Activated CD8-positive, alpha-beta memory T cell treated with anti-CD3 and anti-CD28 coated beads, Interleukin-2, amount 10 ng/mL, durations not matched to agents 7 days and 5 days (primary cell): ENCODE measurements at regions not wholly inside any gene's neighbourhood (a gene's known extent, or its start where the extent isn't known, plus 50 kb on each side); places are given as distances from the start of the nearest gene placed in this dataset.
"Not testable (repeated sequence)": the region's sequence is repeated elsewhere in the genome, so short reads cannot be mapped to it uniquely, and the experiment has no call there.

Experiments used
- ATAC-seq: fragments of 150-1000 bp; cut with Tn5 transposase; one replicate; pipeline ENCODE4 v1.10.0; 2021; ENCODE audit warnings: moderate library complexity
- CTCF ChIA-PET: fragments of 350-600 bp; sonication (Branson Sonifier 250); formaldehyde crosslinking; loops from one replicate; lab custom pipeline; 2021; ENCODE audit warnings: antibody characterized with exemption; lab: Charles Lee
- DNase-seq: peaks from one replicate; pipeline ENCODE4 v3.0.0-alpha.2; 2020
- H3K27ac Mint-ChIP-seq: one replicate; pipeline ENCODE4 v1.8.0; 2021; ENCODE audit warnings: mild to moderate bottlenecking, mixed read lengths
- H3K27me3 Mint-ChIP-seq: one replicate; pipeline ENCODE4 v1.8.0; 2021; ENCODE audit warnings: mixed read lengths
- H3K36me3 Mint-ChIP-seq: one replicate; pipeline ENCODE4 v1.8.0; 2021; ENCODE audit warnings: mild to moderate bottlenecking, mixed read lengths
- H3K4me1 Mint-ChIP-seq: one replicate; pipeline ENCODE4 v1.8.0; 2021; ENCODE audit warnings: mixed read lengths
- H3K4me3 Mint-ChIP-seq: one replicate; pipeline ENCODE4 v1.8.0; 2021; ENCODE audit warnings: mild to moderate bottlenecking, moderate library complexity, mixed read lengths
- H3K9me3 Mint-ChIP-seq: one replicate; pipeline ENCODE4 v1.8.0; 2022; ENCODE audit warnings: low read depth, mixed read lengths

GRCh38 chr6:27834879-27835549 is 77.2 kb downstream of the OR2B2 start:
- ATAC-seq (no peak), DNase-seq (no peak)
- CTCF ChIA-PET: interaction anchor here (0.9 to 7.3 kb wide), 4 partner anchors 10 to 58 kb away, joined by 3 to 81 read pairs (median 10); a partner anchor contains a TSS
- Mint-ChIP-seq H3K9me3 (no peaks in the 10 kb centered on the region), H3K27ac (peak overlapping the region; percentile 93), H3K27me3 (no peaks in the 10 kb centered on the region), H3K4me3 (peak overlapping the region; percentile 55), H3K4me1 (peaks cover 41% of the 10 kb centered on the region), H3K36me3 (peaks cover 17% of the 10 kb centered on the region)

GRCh38 chr6:27834384-27834783 is 77.8 kb downstream of the OR2B2 start:
- no peak overlapping the region for H3K4me3 Mint-ChIP-seq

GRCh38 chr6:27831434-27832081 is 80.6 kb downstream of the OR2B2 start:
- H3K9me3 Mint-ChIP-seq, H3K27me3 Mint-ChIP-seq: not testable (repeated sequence)
- CTCF ChIA-PET: interaction anchor here (0.7 to 2.0 kb wide), 5 partner anchors 8 to 64 kb away, joined by 4 to 6 read pairs (median 5); a partner anchor contains a TSS
- Mint-ChIP-seq H3K36me3 (peaks cover 17% of the 10 kb centered on the region), H3K4me1 (peaks cover 46% of the 10 kb centered on the region), H3K27ac (peak overlapping the region; percentile 99), H3K4me3 (peak overlapping the region; percentile 82)
- peak; percentile 88 for ATAC-seq
- DNase-seq: peak; percentile 93

More at GRCh38 chr6:27834384-27834783, 77.8 kb downstream of the OR2B2 start:
- DNase-seq: no peak
- ATAC-seq: no peak
- H3K27ac Mint-ChIP-seq: peak overlapping the region; percentile 68
- H3K36me3 Mint-ChIP-seq: peaks cover 15% of the 10 kb centered on the region
- peaks cover 42% of the 10 kb centered on the region for H3K4me1 Mint-ChIP-seq
- no peaks in the 10 kb centered on the region for H3K9me3 Mint-ChIP-seq
- CTCF ChIA-PET: interaction anchor here (0.9 to 7.3 kb wide), 3 partner anchors 10 to 31 kb away, joined by 3 to 81 read pairs (median 14); a partner anchor contains a TSS
- no peaks in the 10 kb centered on the region for H3K27me3 Mint-ChIP-seq

- DNase-seq: peak; percentile 80
- not testable (repeated sequence) for H3K27me3 Mint-ChIP-seq, H3K9me3 Mint-ChIP-seq
- ATAC-seq: peak; percentile 76
- Mint-ChIP-seq H3K36me3 (peaks cover 15% of the 10 kb centered on the region), H3K4me1 (peaks cover 47% of the 10 kb centered on the region), H3K27ac (peak overlapping the region; percentile 99), H3K4me3 (peak overlapping the region; percentile 82)
- CTCF ChIA-PET: interaction anchor here (1.0 to 2.0 kb wide), 4 partner anchors 34 to 64 kb away, joined by 4 to 6 read pairs (median 5); a partner anchor contains a TSS
These were observed 81.4 kb downstream of the OR2B2 start for GRCh38 chr6:27830600-27831433.

- CTCF ChIA-PET: interaction anchor here (1.1 to 1.4 kb wide), 2 partner anchors 35 to 64 kb away, joined by 4 to 5 read pairs; a partner anchor contains a TSS
- ATAC-seq: no peak
- Mint-ChIP-seq H3K9me3 (no peaks in the 10 kb centered on the region), H3K4me3 (peak overlapping the region; percentile 82), H3K27me3 (no peaks in the 10 kb centered on the region), H3K27ac (peak overlapping the region; percentile 99), H3K4me1 (peaks cover 50% of the 10 kb centered on the region), H3K36me3 (peaks cover 16% of the 10 kb centered on the region)
- no peak for DNase-seq
These were observed 82.0 kb downstream of the OR2B2 start for GRCh38 chr6:27830212-27830599.

GRCh38 chr6:27829453-27830211 is 82.6 kb downstream of the OR2B2 start:
- DNase-seq (no peak), ATAC-seq (no peak)
- Mint-ChIP-seq H3K27ac (peak overlapping the region; percentile 99), H3K4me1 (peaks cover 48% of the 10 kb centered on the region), H3K27me3 (no peaks in the 10 kb centered on the region), H3K36me3 (peaks cover 15% of the 10 kb centered on the region), H3K9me3 (no peaks in the 10 kb centered on the region), H3K4me3 (peak overlapping the region; percentile 82)
- CTCF ChIA-PET: interaction anchor here (1.0 to 1.4 kb wide), 3 partner anchors 35 to 64 kb away, joined by 4 to 5 read pairs (median 4); a partner anchor contains a TSS

GRCh38 chr6:27827477-27827876 is 84.7 kb downstream of the OR2B2 start:
- H3K4me3 Mint-ChIP-seq, DNase-seq, H3K27me3 Mint-ChIP-seq, H3K27ac Mint-ChIP-seq, CTCF ChIA-PET, ATAC-seq, H3K9me3 Mint-ChIP-seq: not testable (repeated sequence)
- H3K4me1 Mint-ChIP-seq: peaks cover 46% of the 10 kb centered on the region
- H3K36me3 Mint-ChIP-seq: peaks cover 18% of the 10 kb centered on the region

GRCh38 chr6:27826612-27826985 is 85.6 kb downstream of the OR2B2 start:
- H3K4me3 Mint-ChIP-seq: peak overlapping the region; percentile 30
- H3K9me3 Mint-ChIP-seq, ATAC-seq, CTCF ChIA-PET, DNase-seq, H3K27me3 Mint-ChIP-seq: not testable (repeated sequence)
- H3K27ac Mint-ChIP-seq: peak overlapping the region; percentile 85
- peaks cover 18% of the 10 kb centered on the region for H3K36me3 Mint-ChIP-seq
- peaks cover 45% of the 10 kb centered on the region for H3K4me1 Mint-ChIP-seq

GRCh38 chr6:27825848-27826611 is 86.2 kb downstream of the OR2B2 start:
- Mint-ChIP-seq H3K36me3 (peaks cover 18% of the 10 kb centered on the region), H3K27ac (peak overlapping the region; percentile 85), H3K4me3 (peak overlapping the region; percentile 58), H3K4me1 (peaks cover 43% of the 10 kb centered on the region)
- ATAC-seq, H3K9me3 Mint-ChIP-seq, H3K27me3 Mint-ChIP-seq, DNase-seq: not testable (repeated sequence)
- CTCF ChIA-PET: interaction anchor here (8.2 kb wide), 1 partner anchor 69 kb away, joined by 86 read pairs; a partner anchor contains a TSS

GRCh38 chr6:27825025-27825793 is 87.0 kb downstream of the OR2B2 start:
- ATAC-seq (peak; percentile 5), DNase-seq (no peak)
- CTCF ChIA-PET: interaction anchor here (0.6 to 8.2 kb wide), 12 partner anchors 9 to 1253 kb away, joined by 3 to 86 read pairs (median 4); a partner anchor contains a TSS
- peaks cover 12% of the 10 kb centered on the region for H3K36me3 Mint-ChIP-seq
- H3K27me3 Mint-ChIP-seq: peaks cover 3% of the 10 kb centered on the region
- peak overlapping the region; percentile 78 for H3K4me3 Mint-ChIP-seq
- peak overlapping the region; percentile 100 for H3K27ac Mint-ChIP-seq
- H3K9me3 Mint-ChIP-seq: no peaks in the 10 kb centered on the region
- peaks cover 39% of the 10 kb centered on the region for H3K4me1 Mint-ChIP-seq
